ENCODE measurements at regions not wholly inside any gene's neighbourhood (a gene's known extent, or its start where the extent isn't known, plus 50 kb on each side); places are given as distances from the start of the nearest gene placed in this dataset.

DNA sequence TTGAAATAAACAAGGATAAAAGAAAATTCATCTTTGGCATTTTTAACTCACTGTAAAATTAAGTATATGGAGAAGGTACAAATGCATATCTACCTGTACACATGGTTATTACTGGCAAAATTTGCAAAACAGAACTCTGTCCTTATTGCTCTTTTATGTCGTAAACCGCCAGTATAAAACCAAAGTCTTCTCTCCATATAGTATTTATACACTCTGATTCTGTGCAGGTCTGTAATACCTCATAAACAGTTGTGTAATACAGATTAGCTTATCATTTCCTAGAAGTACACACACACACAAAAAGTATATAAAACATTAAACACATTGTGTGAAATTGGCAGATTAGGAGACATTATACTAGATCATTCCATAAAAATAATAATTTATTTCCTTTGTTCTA, 406.6 kb upstream of the ANO3 start:
- Histone ChIP-seq H3K79me2 (replicated peaks; ENCODE audit: insufficient read depth) (no peaks in the 10 kb centered on the region), H3K4me1 (ENCODE audit: insufficient read depth) (no peaks in the 10 kb centered on the region), H3K4me2 (no peak overlapping the region), H3K27ac (ENCODE audit: low read depth) (no peak overlapping the region), H3K4me3 (no peak overlapping the region), H2AFZ (no peak overlapping the region), H4K20me1 (replicated peaks; ENCODE audit: insufficient read depth) (no peaks in the 10 kb centered on the region), H3K27me3 (ENCODE audit: insufficient read depth) (no peaks in the 10 kb centered on the region), H3K36me3 (ENCODE audit: insufficient read depth) (no peaks in the 10 kb centered on the region), H3K9me2 (ENCODE audit: insufficient read depth) (peaks cover 4% of the 10 kb centered on the region; the same call in 1 of the 2 replicates), H3F3A (replicated peaks; ENCODE audit: low read depth) (no peaks in the 10 kb centered on the region)
- Mint-ChIP-seq H3K9me3 (peaks cover 28% of the 10 kb centered on the region), H3K27me3 (ENCODE audit: insufficient read depth, low read depth, poor library complexity) (no peaks in the 10 kb centered on the region), H3K4me3 (no peak overlapping the region), H3K4me1 (peaks cover 6% of the 10 kb centered on the region; the same call in 2 of the 3 replicates), H3K27ac (no peak overlapping the region), H3K36me3 (ENCODE audit: low read depth) (peaks cover 15% of the 10 kb centered on the region; the same call in 2 of the 3 replicates)
- ATAC-seq (no peak), DNase-seq (ENCODE audit: low spot score) (no peak)
- TF ChIP-seq ZNF114 (CRISPR knock-in tag; IDR thresholded peaks at IDR 0.05) = no peak
- TF ChIP-seq, protein P1, sequence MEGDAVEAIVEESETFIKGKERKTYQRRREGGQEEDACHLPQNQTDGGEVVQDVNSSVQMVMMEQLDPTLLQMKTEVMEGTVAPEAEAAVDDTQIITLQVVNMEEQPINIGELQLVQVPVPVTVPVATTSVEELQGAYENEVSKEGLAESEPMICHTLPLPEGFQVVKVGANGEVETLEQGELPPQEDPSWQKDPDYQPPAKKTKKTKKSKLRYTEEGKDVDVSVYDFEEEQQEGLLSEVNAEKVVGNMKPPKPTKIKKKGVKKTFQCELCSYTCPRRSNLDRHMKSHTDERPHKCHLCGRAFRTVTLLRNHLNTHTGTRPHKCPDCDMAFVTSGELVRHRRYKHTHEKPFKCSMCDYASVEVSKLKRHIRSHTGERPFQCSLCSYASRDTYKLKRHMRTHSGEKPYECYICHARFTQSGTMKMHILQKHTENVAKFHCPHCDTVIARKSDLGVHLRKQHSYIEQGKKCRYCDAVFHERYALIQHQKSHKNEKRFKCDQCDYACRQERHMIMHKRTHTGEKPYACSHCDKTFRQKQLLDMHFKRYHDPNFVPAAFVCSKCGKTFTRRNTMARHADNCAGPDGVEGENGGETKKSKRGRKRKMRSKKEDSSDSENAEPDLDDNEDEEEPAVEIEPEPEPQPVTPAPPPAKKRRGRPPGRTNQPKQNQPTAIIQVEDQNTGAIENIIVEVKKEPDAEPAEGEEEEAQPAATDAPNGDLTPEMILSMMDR (conservative IDR thresholded peaks at IDR 0.05; ENCODE audit: low read depth in 2 of 2) = no peak
- TF ChIP-seq JUNB (IDR thresholded peaks at IDR 0.05; ENCODE audit: unreplicated experiment) = no peak
- no peak for TF ChIP-seq POLR2AphosphoS5 (IDR thresholded peaks at IDR 0.05; ENCODE audit: low read depth)
- TF ChIP-seq, protein P2, sequence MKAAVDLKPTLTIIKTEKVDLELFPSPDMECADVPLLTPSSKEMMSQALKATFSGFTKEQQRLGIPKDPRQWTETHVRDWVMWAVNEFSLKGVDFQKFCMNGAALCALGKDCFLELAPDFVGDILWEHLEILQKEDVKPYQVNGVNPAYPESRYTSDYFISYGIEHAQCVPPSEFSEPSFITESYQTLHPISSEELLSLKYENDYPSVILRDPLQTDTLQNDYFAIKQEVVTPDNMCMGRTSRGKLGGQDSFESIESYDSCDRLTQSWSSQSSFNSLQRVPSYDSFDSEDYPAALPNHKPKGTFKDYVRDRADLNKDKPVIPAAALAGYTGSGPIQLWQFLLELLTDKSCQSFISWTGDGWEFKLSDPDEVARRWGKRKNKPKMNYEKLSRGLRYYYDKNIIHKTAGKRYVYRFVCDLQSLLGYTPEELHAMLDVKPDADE (IDR thresholded peaks at IDR 0.05) = no peak
- TF ChIP-seq EZH2 (IDR thresholded peaks at IDR 0.05; ENCODE audit: low read depth, unreplicated experiment) = no peak
- no peak for TF ChIP-seq NANOG (IDR thresholded peaks at IDR 0.05; ENCODE audit: borderline replicate concordance)
- TF ChIP-seq STAT1 (IDR thresholded peaks at IDR 0.05; ENCODE audit: unreplicated experiment) = no peak
- TF ChIP-seq, protein P3, sequence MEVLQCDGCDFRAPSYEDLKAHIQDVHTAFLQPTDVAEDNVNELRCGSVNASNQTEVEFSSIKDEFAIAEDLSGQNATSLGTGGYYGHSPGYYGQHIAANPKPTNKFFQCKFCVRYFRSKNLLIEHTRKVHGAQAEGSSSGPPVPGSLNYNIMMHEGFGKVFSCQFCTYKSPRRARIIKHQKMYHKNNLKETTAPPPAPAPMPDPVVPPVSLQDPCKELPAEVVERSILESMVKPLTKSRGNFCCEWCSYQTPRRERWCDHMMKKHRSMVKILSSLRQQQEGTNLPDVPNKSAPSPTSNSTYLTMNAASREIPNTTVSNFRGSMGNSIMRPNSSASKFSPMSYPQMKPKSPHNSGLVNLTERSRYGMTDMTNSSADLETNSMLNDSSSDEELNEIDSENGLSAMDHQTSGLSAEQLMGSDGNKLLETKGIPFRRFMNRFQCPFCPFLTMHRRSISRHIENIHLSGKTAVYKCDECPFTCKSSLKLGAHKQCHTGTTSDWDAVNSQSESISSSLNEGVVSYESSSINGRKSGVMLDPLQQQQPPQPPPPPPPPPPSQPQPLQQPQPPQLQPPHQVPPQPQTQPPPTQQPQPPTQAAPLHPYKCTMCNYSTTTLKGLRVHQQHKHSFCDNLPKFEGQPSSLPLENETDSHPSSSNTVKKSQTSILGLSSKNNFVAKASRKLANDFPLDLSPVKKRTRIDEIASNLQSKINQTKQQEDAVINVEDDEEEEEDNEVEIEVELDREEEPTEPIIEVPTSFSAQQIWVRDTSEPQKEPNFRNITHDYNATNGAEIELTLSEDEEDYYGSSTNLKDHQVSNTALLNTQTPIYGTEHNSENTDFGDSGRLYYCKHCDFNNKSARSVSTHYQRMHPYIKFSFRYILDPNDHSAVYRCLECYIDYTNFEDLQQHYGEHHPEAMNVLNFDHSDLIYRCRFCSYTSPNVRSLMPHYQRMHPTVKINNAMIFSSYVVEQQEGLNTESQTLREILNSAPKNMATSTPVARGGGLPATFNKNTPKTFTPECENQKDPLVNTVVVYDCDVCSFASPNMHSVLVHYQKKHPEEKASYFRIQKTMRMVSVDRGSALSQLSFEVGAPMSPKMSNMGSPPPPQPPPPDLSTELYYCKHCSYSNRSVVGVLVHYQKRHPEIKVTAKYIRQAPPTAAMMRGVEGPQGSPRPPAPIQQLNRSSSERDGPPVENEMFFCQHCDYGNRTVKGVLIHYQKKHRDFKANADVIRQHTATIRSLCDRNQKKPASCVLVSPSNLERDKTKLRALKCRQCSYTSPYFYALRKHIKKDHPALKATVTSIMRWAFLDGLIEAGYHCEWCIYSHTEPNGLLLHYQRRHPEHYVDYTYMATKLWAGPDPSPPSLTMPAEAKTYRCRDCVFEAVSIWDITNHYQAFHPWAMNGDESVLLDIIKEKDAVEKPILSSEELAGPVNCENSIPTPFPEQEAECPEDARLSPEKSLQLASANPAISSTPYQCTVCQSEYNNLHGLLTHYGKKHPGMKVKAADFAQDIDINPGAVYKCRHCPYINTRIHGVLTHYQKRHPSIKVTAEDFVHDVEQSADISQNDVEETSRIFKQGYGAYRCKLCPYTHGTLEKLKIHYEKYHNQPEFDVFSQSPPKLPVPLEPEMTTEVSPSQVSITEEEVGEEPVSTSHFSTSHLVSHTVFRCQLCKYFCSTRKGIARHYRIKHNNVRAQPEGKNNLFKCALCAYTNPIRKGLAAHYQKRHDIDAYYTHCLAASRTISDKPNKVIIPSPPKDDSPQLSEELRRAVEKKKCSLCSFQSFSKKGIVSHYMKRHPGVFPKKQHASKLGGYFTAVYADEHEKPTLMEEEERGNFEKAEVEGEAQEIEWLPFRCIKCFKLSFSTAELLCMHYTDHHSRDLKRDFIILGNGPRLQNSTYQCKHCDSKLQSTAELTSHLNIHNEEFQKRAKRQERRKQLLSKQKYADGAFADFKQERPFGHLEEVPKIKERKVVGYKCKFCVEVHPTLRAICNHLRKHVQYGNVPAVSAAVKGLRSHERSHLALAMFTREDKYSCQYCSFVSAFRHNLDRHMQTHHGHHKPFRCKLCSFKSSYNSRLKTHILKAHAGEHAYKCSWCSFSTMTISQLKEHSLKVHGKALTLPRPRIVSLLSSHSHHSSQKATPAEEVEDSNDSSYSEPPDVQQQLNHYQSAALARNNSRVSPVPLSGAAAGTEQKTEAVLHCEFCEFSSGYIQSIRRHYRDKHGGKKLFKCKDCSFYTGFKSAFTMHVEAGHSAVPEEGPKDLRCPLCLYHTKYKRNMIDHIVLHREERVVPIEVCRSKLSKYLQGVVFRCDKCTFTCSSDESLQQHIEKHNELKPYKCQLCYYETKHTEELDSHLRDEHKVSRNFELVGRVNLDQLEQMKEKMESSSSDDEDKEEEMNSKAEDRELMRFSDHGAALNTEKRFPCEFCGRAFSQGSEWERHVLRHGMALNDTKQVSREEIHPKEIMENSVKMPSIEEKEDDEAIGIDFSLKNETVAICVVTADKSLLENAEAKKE (CRISPR knock-in tag; IDR thresholded peaks at IDR 0.05) = no peak
- no peak for TF ChIP-seq CREB1 (CRISPR knock-in tag; IDR thresholded peaks at IDR 0.05; ENCODE audit: low read depth)
- no peak for TF ChIP-seq EZH2phosphoT487 (IDR thresholded peaks at IDR 0.05; ENCODE audit: unreplicated experiment)
- TF ChIP-seq ZNF331 (CRISPR knock-in tag; IDR thresholded peaks at IDR 0.05; ENCODE audit: low read depth) = no peak
- TF ChIP-seq REST (IDR thresholded peaks at IDR 0.05; ENCODE audit: unreplicated experiment) = no peak

All from GM23338 (cell line).